ENCODE measurements at regions not wholly inside any gene's neighbourhood (a gene's known extent, or its start where the extent isn't known, plus 50 kb on each side); places are given as distances from the start of the nearest gene placed in this dataset.
"Not testable (repeated sequence)": the region's sequence is repeated elsewhere in the genome, so short reads cannot be mapped to it uniquely, and the experiment has no call there.

GRCh38 chr7:159335181-159335926, 190.7 kb upstream of the VIPR2 start:
- intact Hi-C loops (cut with DNase I); H3K4me1 ChIP-seq (replicated peaks); H3K36me3 ChIP-seq; H3K4me3 ChIP-seq; H3K27ac ChIP-seq; H3K9me3 ChIP-seq; DNase-seq (ENCODE audit: low spot score); H3K27me3 ChIP-seq (replicated peaks; ENCODE audit: insufficient read depth): not testable (repeated sequence)
- 78% methylated on average over 39 of the region's 39 CpGs for WGBS

GRCh38 chr7:159332854-159333479, 188.3 kb upstream of the VIPR2 start:
- intact Hi-C loops (cut with DNase I); H3K9me3 ChIP-seq; H3K4me1 ChIP-seq (replicated peaks); H3K27ac ChIP-seq; H3K27me3 ChIP-seq (replicated peaks; ENCODE audit: insufficient read depth); DNase-seq (ENCODE audit: low spot score); H3K4me3 ChIP-seq; H3K36me3 ChIP-seq: not testable (repeated sequence)
- 84% methylated on average over 1 of the region's 1 CpG for WGBS

GRCh38 chr7:159331462-159331861, 186.8 kb upstream of the VIPR2 start:
- 57% methylated on average over 2 of the region's 2 CpGs for WGBS
- H3K27ac ChIP-seq = no peak overlapping the region

GRCh38 chr7:159329818-159330378, 185.2 kb upstream of the VIPR2 start:
- TF ChIP-seq POLR2AphosphoS5 (IDR thresholded peaks at IDR 0.05) (no peak), CTCF (IDR thresholded peaks at IDR 0.05) (no peak), POLR2A (IDR thresholded peaks at IDR 0.05) (no peak)
- no peaks in the 10 kb centered on the region for H3K36me3 ChIP-seq
- no peaks in the 10 kb centered on the region for H3K9me3 ChIP-seq
- H3K4me3 ChIP-seq = no peak overlapping the region
- intact Hi-C loops (cut with DNase I) = no loop called here
- no peaks in the 10 kb centered on the region for H3K4me1 ChIP-seq (replicated peaks)
- no peak for DNase-seq (ENCODE audit: low spot score)
- H3K27ac ChIP-seq = no peak overlapping the region
- no peaks in the 10 kb centered on the region for H3K27me3 ChIP-seq (replicated peaks; ENCODE audit: insufficient read depth)

More at GRCh38 chr7:159331462-159331861, 186.8 kb upstream of the VIPR2 start:
- intact Hi-C loops (cut with DNase I) = no loop called here
- Histone ChIP-seq H3K4me3 (no peak overlapping the region), H3K4me1 (replicated peaks) (no peaks in the 10 kb centered on the region), H3K36me3 (no peaks in the 10 kb centered on the region), H3K9me3 (no peaks in the 10 kb centered on the region), H3K27me3 (replicated peaks; ENCODE audit: insufficient read depth) (no peaks in the 10 kb centered on the region)
- no peak for DNase-seq (ENCODE audit: low spot score)
- no peak for TF ChIP-seq POLR2A (IDR thresholded peaks at IDR 0.05)
- TF ChIP-seq CTCF (IDR thresholded peaks at IDR 0.05) = no peak
- no peak for TF ChIP-seq POLR2AphosphoS5 (IDR thresholded peaks at IDR 0.05)

- intact Hi-C loops (cut with DNase I) = no loop called here
- TF ChIP-seq CTCF (IDR thresholded peaks at IDR 0.05) = no peak
- no peak for TF ChIP-seq POLR2AphosphoS5 (IDR thresholded peaks at IDR 0.05)
- no peak for TF ChIP-seq POLR2A (IDR thresholded peaks at IDR 0.05)
- no peaks in the 10 kb centered on the region for H3K36me3 ChIP-seq
Observed at GRCh38 chr7:159328096-159328495, 183.4 kb upstream of the VIPR2 start.

GRCh38 chr7:159323359-159323758, 178.7 kb upstream of the VIPR2 start:
- intact Hi-C loops (cut with DNase I) = no loop called here
- TF ChIP-seq POLR2AphosphoS5 (IDR thresholded peaks at IDR 0.05) = no peak
- no peak for TF ChIP-seq CTCF (IDR thresholded peaks at IDR 0.05)
- DNase-seq (ENCODE audit: low spot score) = no peak
- H3K36me3 ChIP-seq = no peaks in the 10 kb centered on the region
- 91% methylated on average over 4 of the region's 4 CpGs for WGBS
- H3K27ac ChIP-seq = no peak overlapping the region
- H3K9me3 ChIP-seq = no peaks in the 10 kb centered on the region
- H3K27me3 ChIP-seq (replicated peaks; ENCODE audit: insufficient read depth) = no peaks in the 10 kb centered on the region
- no peaks in the 10 kb centered on the region for H3K4me1 ChIP-seq (replicated peaks)
- no peak overlapping the region for H3K4me3 ChIP-seq

More at GRCh38 chr7:159328096-159328495, 183.4 kb upstream of the VIPR2 start:
- no peak overlapping the region for H3K27ac ChIP-seq
- no peaks in the 10 kb centered on the region for H3K9me3 ChIP-seq
- no peak overlapping the region for H3K4me3 ChIP-seq
- H3K27me3 ChIP-seq (replicated peaks; ENCODE audit: insufficient read depth) = no peaks in the 10 kb centered on the region
- H3K4me1 ChIP-seq (replicated peaks) = no peaks in the 10 kb centered on the region
- no peak for DNase-seq (ENCODE audit: low spot score)
